Epithelial cell of esophagus (primary cell): ENCODE measurements at regions not wholly inside any gene's neighbourhood (a gene's known extent, or its start where the extent isn't known, plus 50 kb on each side); places are given as distances from the start of the nearest gene placed in this dataset.
A peak's percentile ranks its signal among the peaks of the same experiment; 100 is the strongest.

Source experiments
- DNase-seq: peaks from one replicate; pipeline ENCODE4 v3.0.0; 2010; ENCODE audit warnings: low read depth
- H3K4me3 ChIP-seq: 2 replicates; pipeline ENCODE4 v1.5.1; 2011; ENCODE audit warnings: mild to moderate bottlenecking, low read length, control low read depth
- TF ChIP-seq, protein P1 (sequence below): IDR thresholded peaks from 2 replicates; pipeline ENCODE4 v1.5.1; 2011; ENCODE audit warnings: low read depth, mild to moderate bottlenecking, low read length, control low read depth, inconsistent platforms; ENCODE audit not compliant: insufficient read depth; ENCODE audit errors: missing control alignments

- TF ChIP-seq, protein P1, sequence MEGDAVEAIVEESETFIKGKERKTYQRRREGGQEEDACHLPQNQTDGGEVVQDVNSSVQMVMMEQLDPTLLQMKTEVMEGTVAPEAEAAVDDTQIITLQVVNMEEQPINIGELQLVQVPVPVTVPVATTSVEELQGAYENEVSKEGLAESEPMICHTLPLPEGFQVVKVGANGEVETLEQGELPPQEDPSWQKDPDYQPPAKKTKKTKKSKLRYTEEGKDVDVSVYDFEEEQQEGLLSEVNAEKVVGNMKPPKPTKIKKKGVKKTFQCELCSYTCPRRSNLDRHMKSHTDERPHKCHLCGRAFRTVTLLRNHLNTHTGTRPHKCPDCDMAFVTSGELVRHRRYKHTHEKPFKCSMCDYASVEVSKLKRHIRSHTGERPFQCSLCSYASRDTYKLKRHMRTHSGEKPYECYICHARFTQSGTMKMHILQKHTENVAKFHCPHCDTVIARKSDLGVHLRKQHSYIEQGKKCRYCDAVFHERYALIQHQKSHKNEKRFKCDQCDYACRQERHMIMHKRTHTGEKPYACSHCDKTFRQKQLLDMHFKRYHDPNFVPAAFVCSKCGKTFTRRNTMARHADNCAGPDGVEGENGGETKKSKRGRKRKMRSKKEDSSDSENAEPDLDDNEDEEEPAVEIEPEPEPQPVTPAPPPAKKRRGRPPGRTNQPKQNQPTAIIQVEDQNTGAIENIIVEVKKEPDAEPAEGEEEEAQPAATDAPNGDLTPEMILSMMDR = no peak
- DNase-seq = no peak
- no peak overlapping the region for H3K4me3 ChIP-seq
Measured at GRCh38 chr10:105549731-105550130, 908.6 kb downstream of the SORCS3 start.

DNA sequence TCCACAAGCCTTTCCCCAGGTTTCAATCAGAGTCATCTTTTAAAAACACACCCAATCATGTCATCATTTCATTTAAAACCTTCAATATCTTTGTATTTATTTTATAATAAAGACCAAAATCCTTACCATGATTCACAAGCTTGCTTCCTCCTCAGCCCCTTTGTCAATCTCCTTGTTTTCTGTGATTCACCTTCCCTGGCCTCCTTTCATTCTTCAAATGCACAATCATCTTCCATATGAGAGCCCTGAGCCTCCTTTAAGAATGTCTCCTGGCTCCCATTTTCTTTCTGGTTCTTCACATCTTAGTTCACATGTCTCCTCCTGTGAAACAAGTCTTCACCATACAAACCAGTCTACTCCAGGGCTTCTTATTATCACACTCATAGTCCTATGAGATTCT lies 904.0 kb downstream of the SORCS3 start:
- no peak overlapping the region for H3K4me3 ChIP-seq
- TF ChIP-seq, protein P1 = no peak
- DNase-seq = peak; percentile 72

DNA sequence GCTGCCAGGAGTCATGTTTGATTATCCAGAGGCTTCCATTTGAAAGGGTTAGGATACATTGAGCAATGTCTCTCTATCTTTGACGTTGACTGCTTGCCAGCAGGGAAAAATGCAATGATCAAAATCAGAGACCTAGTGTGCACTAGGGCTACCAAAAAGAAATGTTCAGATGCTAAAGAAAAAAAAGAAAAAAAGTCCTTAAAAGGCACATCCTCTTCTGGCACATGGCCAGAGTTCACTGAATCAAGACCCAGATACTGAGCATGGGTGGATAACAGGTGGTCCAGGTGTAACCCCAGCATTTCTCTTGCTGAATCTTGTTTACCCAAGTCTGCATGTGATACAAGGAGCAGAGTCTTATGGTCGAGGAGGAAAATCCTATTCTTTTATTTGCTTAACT lies 899.3 kb downstream of the SORCS3 start:
- H3K4me3 ChIP-seq = no peak overlapping the region
- TF ChIP-seq, protein P1 = no peak
- DNase-seq = no peak

GRCh38 chr10:105538874-105539273 lies 897.8 kb downstream of the SORCS3 start:
- TF ChIP-seq, protein P1 = no peak
- DNase-seq = no peak
- H3K4me3 ChIP-seq = no peak overlapping the region

DNA sequence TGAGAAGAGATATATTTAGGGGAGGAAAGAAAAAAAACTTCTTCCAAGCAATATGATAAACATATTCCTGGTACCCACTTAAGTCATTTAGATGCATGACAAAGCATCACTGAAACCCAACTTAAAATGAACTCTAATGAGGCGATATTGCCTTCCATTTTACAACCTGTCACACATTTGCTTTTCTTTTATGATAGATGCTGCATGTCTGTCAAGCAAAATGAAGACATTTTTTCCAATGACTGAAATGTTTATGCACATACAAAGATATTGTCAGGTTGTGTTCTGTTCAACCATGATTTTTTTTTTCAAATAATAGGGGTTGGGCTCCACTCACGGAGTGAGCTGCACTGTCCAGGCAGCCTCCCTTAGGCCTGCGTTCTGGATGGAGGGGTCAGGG lies 894.4 kb downstream of the SORCS3 start:
- H3K4me3 ChIP-seq = no peak overlapping the region
- no peak for DNase-seq
- TF ChIP-seq, protein P1 = no peak

GRCh38 chr10:105534086-105534485 lies 893.0 kb downstream of the SORCS3 start:
- TF ChIP-seq, protein P1 = no peak
- H3K4me3 ChIP-seq = no peak overlapping the region
- DNase-seq = peak; percentile 45

DNA sequence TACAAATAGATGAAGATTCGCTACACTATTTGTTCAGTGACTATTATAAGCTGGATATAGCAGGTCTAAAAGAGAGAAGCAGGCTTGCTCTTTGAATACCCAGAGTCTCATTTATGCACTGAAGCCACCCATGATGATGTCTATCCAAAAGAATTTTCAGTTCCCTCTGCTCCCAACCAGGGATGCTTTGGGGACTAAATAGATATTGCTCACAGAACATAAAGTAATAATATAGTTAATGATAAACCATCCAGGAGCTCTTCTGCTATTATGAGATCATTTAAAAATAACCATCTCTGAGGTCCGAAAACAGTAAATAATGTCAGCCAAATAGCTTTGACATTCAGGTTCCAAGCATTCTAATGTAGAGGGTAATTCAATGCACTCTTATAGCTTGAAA lies 875.4 kb downstream of the SORCS3 start:
- no peak for DNase-seq
- no peak overlapping the region for H3K4me3 ChIP-seq
- TF ChIP-seq, protein P1 = no peak
